ENCODE measurements at regions not wholly inside any gene's neighbourhood (a gene's known extent, or its start where the extent isn't known, plus 50 kb on each side); places are given as distances from the start of the nearest gene placed in this dataset.

DNA sequence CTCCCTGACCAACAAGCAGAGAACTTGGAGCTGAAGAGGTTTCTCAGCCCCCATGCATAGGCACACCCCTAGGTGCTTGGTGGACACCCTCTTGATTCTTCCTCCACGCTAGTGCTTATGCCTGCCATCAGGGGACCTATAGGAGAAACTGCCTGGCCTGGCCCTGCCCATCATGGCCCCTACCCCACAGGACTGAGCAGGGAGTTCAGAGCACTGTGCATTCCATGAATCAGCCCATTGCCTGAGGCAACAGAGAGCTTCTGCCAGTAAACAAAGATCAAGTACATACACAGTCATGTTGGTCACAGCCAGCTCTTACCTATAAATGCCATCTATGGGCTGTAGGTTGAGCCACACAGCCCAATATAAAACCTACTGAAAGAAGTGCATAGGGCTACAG is 99.1 kb upstream of the EDNRA start:
- no peak overlapping the region for H3K4me3 ChIP-seq (ENCODE audit: low read depth, low read length)
- no peak for DNase-seq (ENCODE audit: low read depth)
- TF ChIP-seq CTCF (conservative IDR thresholded peaks at IDR 0.05; ENCODE audit: low read depth, low read length) = no peak

DNA sequence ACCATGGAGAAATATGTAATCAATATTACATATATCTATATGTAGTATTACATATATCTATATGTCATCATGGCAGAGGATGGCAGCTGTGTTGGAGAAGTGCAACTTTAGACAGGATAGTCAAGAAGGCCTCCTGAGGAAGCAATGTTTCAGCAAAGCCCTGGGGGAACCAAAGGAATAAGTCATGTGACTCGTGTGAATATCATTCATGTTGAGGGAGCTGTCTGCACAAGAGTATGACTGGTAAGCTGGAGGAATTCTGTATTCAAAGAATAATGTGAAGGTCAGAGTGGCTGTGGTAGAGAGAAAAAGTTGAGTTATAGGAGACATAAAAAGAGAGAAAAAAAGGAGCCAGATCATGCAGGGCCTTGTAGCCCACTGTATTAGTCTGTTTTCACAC is 92.9 kb upstream of the EDNRA start:
- TF ChIP-seq CTCF (conservative IDR thresholded peaks at IDR 0.05; ENCODE audit: low read depth, low read length) = no peak
- DNase-seq (ENCODE audit: low read depth) = peak; percentile 28
- H3K4me3 ChIP-seq (ENCODE audit: low read depth, low read length) = no peak overlapping the region

GRCh38 chr4:147396105-147396504 is 84.8 kb upstream of the EDNRA start:
- H3K4me3 ChIP-seq (ENCODE audit: low read depth, low read length) = no peak overlapping the region
- DNase-seq (ENCODE audit: low read depth) = no peak
- no peak for TF ChIP-seq CTCF (conservative IDR thresholded peaks at IDR 0.05; ENCODE audit: low read depth, low read length)

- DNase-seq (ENCODE audit: low read depth) = peak; percentile 8
- H3K4me3 ChIP-seq (ENCODE audit: low read depth, low read length) = no peak overlapping the region
- no peak for TF ChIP-seq CTCF (conservative IDR thresholded peaks at IDR 0.05; ENCODE audit: low read depth, low read length)
These were observed 82.3 kb upstream of the EDNRA start for GRCh38 chr4:147398556-147398955.

DNA sequence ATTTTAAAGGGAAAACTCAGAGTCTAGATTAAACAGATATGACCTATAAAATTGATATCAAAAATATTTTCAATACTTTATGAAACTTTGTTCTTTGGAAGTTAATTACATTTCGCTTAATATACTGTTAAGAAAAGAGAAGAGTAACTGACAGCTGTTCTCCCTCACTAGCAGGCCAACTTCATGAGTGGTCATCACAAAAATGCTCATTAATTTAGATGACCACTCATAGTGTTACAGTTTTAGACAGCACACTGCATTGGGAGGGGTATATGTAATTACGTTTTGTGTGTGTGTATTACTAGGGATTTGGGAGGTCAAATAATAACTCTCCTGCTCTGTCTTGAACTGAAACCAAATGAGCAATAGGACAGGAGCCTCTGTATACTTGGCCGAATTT is 80.2 kb upstream of the EDNRA start:
- no peak overlapping the region for H3K4me3 ChIP-seq (ENCODE audit: low read depth, low read length)
- no peak for DNase-seq (ENCODE audit: low read depth)
- TF ChIP-seq CTCF (conservative IDR thresholded peaks at IDR 0.05; ENCODE audit: low read depth, low read length) = no peak

DNA sequence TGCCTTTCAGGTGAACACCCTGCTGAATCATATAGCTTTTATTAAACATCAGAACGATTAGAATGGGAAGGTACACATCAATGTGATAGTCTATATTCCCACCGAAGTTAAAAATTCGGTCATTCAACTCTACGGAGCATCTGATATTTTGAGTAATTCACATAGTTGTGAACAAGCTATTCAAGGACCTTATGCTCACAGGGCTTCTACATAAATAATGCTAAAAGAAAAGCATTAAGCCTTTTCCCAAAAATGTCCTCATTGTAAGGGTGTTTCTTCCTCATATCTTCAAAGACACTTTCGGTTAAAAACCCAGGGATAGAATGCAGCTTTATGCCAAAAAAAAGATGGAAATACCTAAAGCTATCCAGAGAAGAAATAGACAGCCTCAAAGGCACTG is 79.7 kb upstream of the EDNRA start:
- DNase-seq (ENCODE audit: low read depth) = no peak
- TF ChIP-seq CTCF (conservative IDR thresholded peaks at IDR 0.05; ENCODE audit: low read depth, low read length) = no peak
- no peak overlapping the region for H3K4me3 ChIP-seq (ENCODE audit: low read depth, low read length)

- peak; percentile 79 for DNase-seq (ENCODE audit: low read depth)
- H3K4me3 ChIP-seq (ENCODE audit: low read depth, low read length) = no peak overlapping the region
- peak; percentile 69 for TF ChIP-seq CTCF (conservative IDR thresholded peaks at IDR 0.05; ENCODE audit: low read depth, low read length)
These were observed 73.4 kb upstream of the EDNRA start for GRCh38 chr4:147407261-147408045.
